HG03469 (cell line): ENCODE measurements at regions not wholly inside any gene's neighbourhood (a gene's known extent, or its start where the extent isn't known, plus 50 kb on each side); places are given as distances from the start of the nearest gene placed in this dataset.

Source experiments
- ATAC-seq: cut with Tn5 transposase; IDR thresholded peaks from one replicate; pipeline ENCODE4 v1.9.1; 2021; ENCODE audit warnings: mild to moderate bottlenecking, moderate library complexity, moderate number of reproducible peaks; ENCODE audit not compliant: unreplicated experiment

DNA sequence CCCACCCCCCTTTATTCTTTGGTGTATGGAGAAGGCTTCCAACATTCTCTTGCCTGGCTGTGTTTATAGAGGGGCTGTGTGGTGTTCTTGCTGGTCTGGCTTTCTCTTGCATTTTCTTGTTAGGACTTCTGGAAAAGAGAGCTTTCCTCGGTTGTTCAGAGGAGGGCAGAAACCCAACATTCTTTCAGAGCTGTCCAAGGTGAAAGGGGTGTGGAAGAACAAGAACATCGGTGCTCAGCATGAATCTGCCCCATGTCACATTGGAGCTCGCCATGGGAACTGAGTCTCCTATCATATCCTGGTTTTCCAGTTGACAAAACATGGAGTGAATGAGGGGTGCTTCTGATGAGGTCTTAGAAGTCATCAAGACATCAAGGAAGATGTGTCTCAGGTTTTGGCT lies 281.8 kb downstream of the RNF144B start:
- no peak for ATAC-seq

DNA sequence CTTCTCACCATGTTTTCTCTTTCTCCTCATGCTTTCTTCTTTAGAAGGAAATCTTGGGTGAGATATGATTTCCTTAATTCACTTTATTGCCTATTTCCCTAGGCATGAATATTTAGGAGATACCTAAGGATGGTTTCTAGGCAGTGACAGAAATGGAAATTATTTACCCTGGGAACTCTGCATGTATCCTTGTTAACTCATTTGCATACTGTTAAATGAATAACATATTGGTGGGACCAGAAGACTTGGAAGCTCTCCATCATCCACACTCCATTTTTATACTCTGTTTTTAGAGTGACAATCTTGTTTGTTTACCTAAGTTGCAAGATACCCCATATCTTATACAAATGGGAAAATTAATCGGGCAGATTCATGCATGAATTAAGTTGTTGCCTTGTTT lies 285.7 kb downstream of the RNF144B start:
- ATAC-seq: no peak

DNA sequence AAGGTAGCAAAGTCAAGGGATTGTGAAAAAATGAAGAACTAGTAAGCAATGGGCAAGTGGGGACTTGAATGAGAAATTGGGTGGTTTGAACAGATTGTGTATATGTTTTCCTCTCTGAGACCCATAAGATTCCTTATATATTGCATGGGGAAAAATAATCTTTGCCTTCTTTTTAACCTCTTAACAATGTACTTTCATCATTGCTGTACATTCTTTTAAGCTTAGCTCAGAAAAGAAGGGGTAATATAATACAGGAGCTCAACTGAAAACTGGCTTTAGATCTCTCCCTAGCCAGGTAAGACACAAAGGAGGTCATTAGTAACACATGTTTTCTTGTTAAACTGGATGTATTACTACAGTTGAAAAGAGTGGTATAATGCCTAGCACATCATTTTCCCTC lies 287.2 kb downstream of the RNF144B start:
- ATAC-seq: no peak

GRCh38 chr6:18675881-18676280 lies 288.7 kb downstream of the RNF144B start:
- no peak for ATAC-seq

DNA sequence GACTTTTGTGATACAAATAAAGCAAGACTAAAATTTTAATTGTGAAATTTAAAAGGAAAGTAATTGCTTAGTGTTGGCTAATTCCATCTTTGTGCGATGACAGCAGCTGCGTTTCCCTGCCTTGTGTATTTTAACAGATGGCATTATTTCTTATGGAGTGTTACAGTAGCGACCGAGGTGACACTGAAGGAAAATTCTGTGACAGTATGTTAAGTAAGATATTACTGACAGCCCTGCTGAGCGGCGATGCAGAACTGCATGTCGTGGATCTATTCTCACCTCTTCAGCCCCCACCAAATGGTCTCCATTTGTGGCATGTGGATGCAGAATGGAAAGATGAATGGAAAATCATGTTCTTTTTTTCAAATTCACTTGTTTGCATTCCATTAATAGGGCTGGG lies 289.4 kb downstream of the RNF144B start:
- ATAC-seq: no peak

- no peak for ATAC-seq
These were observed 293.7 kb downstream of the RNF144B start for GRCh38 chr6:18680842-18681241.

- no peak for ATAC-seq
These were observed 294.8 kb downstream of the RNF144B start for GRCh38 chr6:18681832-18682503.

GRCh38 chr6:18684343-18684742 lies 297.2 kb downstream of the RNF144B start:
- ATAC-seq: no peak

- ATAC-seq: no peak
These were observed 306.0 kb downstream of the RNF144B start for GRCh38 chr6:18692929-18693685.

DNA sequence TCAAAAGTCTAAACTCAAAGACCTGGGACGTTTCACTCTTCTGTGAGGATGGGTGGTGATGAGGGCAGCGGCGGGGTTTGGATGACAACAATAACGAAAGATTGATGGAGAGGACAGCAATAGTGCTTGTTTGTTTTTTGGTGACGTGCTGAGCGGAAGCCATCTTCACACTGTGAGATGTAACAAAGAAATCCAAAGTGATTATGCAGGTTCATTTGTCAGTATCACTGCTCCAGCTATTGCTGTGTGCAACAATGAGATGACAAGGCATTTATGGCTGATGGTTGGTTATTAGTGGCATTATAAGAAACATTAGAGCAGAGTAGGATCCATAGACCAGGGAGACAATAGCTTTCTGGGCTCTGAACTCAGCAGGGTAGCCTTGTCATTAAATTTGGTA lies 306.7 kb downstream of the RNF144B start:
- no peak for ATAC-seq

- no peak for ATAC-seq
These were observed 316.4 kb downstream of the RNF144B start for GRCh38 chr6:18703546-18703945.

- no peak for ATAC-seq
These were observed 320.7 kb downstream of the RNF144B start for GRCh38 chr6:18707714-18708439.

- ATAC-seq: no peak
These were observed 325.4 kb downstream of the RNF144B start for GRCh38 chr6:18712595-18712994.

DNA sequence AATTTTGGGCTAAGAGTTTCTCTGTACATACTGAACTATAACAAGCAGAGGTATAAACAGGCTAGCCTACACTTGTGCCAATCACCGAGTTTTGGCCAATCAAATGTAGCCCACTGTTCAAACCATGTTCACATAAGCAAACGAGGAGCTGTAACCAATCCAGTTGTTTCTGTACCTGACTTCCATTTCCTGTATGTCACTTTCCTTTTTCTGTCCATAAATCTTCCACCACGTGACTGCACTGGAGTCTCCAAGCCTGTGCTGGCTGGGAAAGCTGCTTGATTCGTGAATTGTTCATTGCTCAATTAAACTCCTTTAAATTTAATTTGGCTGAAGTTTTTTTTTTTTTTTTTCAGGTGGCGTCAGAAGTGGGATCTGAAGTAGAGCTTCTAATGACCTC lies 332.9 kb downstream of the RNF144B start:
- no peak for ATAC-seq

- ATAC-seq: no peak
These were observed 336.9 kb downstream of the RNF144B start for GRCh38 chr6:18724056-18724455.

DNA sequence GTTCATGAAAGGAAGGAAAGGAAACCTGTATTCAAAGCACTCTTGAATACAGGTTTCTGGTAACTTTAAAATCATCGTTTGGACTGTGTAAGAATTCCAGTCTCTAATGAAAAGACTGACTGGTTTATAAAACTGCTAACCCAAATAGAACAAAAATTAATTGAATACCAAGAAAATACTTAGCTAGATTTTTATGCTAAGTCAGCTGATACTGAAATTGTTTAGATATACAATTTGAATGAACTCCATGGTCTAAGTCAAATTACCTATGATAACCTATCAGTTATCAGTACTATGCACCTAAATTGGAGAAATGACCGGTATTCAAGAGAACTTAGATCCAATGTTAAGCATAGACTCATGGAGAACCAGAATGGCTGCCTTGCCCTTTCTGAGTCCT lies 338.3 kb downstream of the RNF144B start:
- no peak for ATAC-seq

DNA sequence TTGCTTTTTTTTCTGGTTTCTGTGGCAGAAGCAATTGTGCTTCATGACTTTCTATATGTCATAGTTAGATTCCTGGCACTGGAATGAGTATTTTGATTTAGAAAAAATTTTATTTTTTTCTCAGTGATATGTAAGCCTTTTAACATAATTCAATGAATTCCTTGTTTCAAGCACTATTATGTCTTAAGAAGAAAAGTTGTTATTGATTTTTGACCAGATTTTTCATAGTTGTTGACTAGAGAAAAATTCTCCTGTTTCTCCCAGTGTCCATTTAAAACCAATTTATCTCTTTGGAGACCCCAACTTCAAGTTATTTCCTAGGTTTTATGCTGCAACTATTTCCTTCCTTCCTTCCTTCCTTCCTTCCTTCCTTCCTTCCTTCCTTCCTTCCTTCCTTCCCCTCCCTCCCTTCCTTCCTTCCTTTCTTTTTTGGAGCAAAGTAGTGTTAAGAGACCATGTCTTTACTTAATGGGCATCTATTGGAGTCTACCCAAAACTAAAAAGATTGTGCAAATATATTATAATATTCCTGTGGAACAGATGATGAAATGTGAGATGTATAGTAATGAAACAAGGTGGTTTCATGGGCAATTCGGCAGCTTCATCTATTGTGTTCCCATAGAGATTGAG lies 346.9 kb downstream of the RNF144B start:
- no peak for ATAC-seq

- no peak for ATAC-seq
These were observed 354.6 kb downstream of the RNF144B start for GRCh38 chr6:18741741-18742140.

DNA sequence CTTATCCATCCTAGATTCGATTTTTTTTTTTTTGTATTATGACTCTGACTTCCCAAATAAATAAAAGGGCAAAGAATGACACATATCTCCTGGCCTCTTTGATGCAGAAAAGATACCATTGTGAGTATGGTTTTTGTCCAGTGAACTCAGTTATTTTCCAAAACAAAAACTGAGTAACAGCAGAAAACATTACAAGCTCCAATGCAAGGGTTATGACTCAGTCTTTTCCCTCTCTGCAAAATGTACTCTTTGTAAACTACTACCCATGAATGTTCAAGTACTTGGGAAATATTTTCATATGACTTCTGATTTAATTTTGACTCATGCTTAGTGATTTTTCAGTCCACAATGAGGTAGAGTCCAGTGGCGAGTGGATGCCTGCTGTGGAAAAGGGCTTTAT lies 355.3 kb downstream of the RNF144B start:
- no peak for ATAC-seq

- ATAC-seq: no peak
These were observed 359.6 kb downstream of the RNF144B start for GRCh38 chr6:18746727-18747126.

GRCh38 chr6:18748314-18748713 lies 361.2 kb downstream of the RNF144B start:
- no peak for ATAC-seq
